ENCODE measurements at regions not wholly inside any gene's neighbourhood (a gene's known extent, or its start where the extent isn't known, plus 50 kb on each side); places are given as distances from the start of the nearest gene placed in this dataset.

DNA sequence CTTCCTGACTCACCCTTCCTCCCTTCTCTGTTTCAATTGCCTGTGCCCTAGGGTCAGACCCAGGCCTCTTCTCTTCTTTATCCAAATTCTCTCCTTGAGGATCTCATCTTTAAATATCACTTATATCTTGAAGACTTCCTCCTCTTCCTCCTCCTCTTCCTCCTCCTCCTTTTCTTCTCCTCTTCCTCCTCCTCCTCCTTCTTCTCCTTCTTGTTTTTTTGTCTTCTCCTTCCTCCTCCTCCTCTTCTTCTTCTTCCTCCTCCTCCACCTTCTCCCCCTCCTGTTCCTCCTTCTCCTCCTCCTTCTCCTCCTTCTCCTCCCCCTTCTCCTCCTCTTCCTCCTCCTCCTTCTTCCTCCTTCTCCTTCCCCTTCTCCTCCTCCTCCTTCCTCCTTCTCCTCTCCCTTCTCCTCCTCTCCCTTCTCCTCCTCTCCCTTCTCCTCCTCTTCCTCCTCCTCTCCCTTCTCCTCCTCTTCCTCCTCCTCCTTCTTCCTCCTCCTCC is 127.6 kb upstream of the AKIRIN2 start:
- TF ChIP-seq CTCF (conservative IDR thresholded peaks at IDR 0.05 in 1 of 2, IDR thresholded peaks at IDR 0.05 in 1 of 2; ENCODE audit: low read depth in 1 of 2, low read length in 2 of 2), result no peak
- no peak for TF ChIP-seq EZH2 (IDR thresholded peaks at IDR 0.05; ENCODE audit: low read length, missing control alignments)
